IMR-90 (cell line): ENCODE measurements at regions not wholly inside any gene's neighbourhood (a gene's known extent, or its start where the extent isn't known, plus 50 kb on each side); places are given as distances from the start of the nearest gene placed in this dataset.
A peak's percentile ranks its signal among the peaks of the same experiment; 100 is the strongest.

Experiments used
- ATAC-seq: fragments of 200-7000 bp; cut with Tn5 transposase; 2 replicates; pipeline ENCODE4 v1.9.1; 2020; ENCODE audit warnings: low read depth, mild to moderate bottlenecking, moderate library complexity
- BruUV-seq: library from RNA; stranded (reverse); fragments of 400-500 nt; replicated peaks from 2 replicates; lab custom pipeline; 2021; lab: Mats Ljungman, UMichigan
- CTCF ChIA-PET: fragments of 300-600 bp; formaldehyde crosslinking; extraction: SDS; loops from one replicate; lab custom pipeline; 2021; ENCODE audit warnings: antibody characterized with exemption; lab: Yijun Ruan, JAX
- POLR2A ChIA-PET: fragments of 300-600 bp; sonication (Branson Sonifier 250); formaldehyde crosslinking; loops from one replicate; lab custom pipeline; 2022; ENCODE audit warnings: antibody characterized with exemption; ENCODE audit not compliant: unreplicated experiment; lab: Charles Lee
- DNase-seq: peaks from one replicate; pipeline ENCODE4 v3.0.0; 2013
- H2AFZ ChIP-seq: replicated peaks from 2 replicates; pipeline ENCODE3; 2013; ENCODE audit warnings: low read length, mild to moderate bottlenecking; ENCODE audit not compliant: poor library complexity
- H2AK5ac ChIP-seq: 2 replicates; pipeline ENCODE4 v1.6.1; 2013; ENCODE audit warnings: low read depth, low read length, inconsistent platforms
- H2AK9ac ChIP-seq: replicated peaks from 2 replicates; pipeline ENCODE3; 2013; ENCODE audit warnings: mild to moderate bottlenecking, low read depth, low read length, moderate library complexity; ENCODE audit not compliant: poor library complexity
- H2BK120ac ChIP-seq: 2 replicates; pipeline ENCODE4 v1.6.1; 2013; ENCODE audit warnings: low read depth, low read length, inconsistent platforms
- H2BK15ac ChIP-seq: 3 replicates; pipeline ENCODE4 v1.6.1; 2013; ENCODE audit warnings: low read depth, low read length, inconsistent platforms
- H2BK20ac ChIP-seq: 2 replicates; pipeline ENCODE4 v1.6.1; 2013; ENCODE audit warnings: low read depth, mild to moderate bottlenecking, inconsistent platforms, low read length, moderate library complexity
- H2BK5ac ChIP-seq: 2 replicates; pipeline ENCODE4 v1.6.1; 2013; ENCODE audit warnings: mild to moderate bottlenecking, low read depth, low read length, inconsistent platforms; ENCODE audit not compliant: poor library complexity, severe bottlenecking
- H3K14ac ChIP-seq: replicated peaks from 2 replicates; pipeline ENCODE4 v1.6.1; 2013; ENCODE audit warnings: low read depth, low read length, inconsistent platforms
- H3K18ac ChIP-seq: 2 replicates; pipeline ENCODE4 v1.6.1; 2013; ENCODE audit warnings: low read depth, low read length, control low read depth
- H3K23ac ChIP-seq: 2 replicates; pipeline ENCODE4 v1.6.1; 2013; ENCODE audit warnings: low read depth, low read length, inconsistent platforms
- H3K27ac ChIP-seq: 2 replicates; pipeline ENCODE4 v1.5.1; 2013; ENCODE audit warnings: mild to moderate bottlenecking, control low read depth, low read length; ENCODE audit not compliant: insufficient read depth
- H3K27me3 ChIP-seq: 2 replicates; pipeline ENCODE4 v1.6.1; 2013; ENCODE audit warnings: low read length; ENCODE audit not compliant: control insufficient read depth, insufficient read depth
- H3K36me3 ChIP-seq: 2 replicates; pipeline ENCODE4 v1.6.1; 2013; ENCODE audit warnings: low read length, mixed read lengths; ENCODE audit not compliant: control insufficient read depth, insufficient read depth
- H3K4ac ChIP-seq: 2 replicates; pipeline ENCODE4 v1.6.1; 2013; ENCODE audit warnings: low read depth, low read length, inconsistent platforms
- H3K4me1 ChIP-seq: 2 replicates; pipeline ENCODE4 v1.6.1; 2013; ENCODE audit warnings: low read length, mixed read lengths; ENCODE audit not compliant: control insufficient read depth, insufficient read depth
- H3K4me2 ChIP-seq: 2 replicates; pipeline ENCODE4 v1.6.1; 2013; ENCODE audit warnings: low read depth, mild to moderate bottlenecking, control low read depth, low read length, moderate library complexity
- H3K4me3 ChIP-seq: 2 replicates; pipeline ENCODE4 v1.5.1; 2013; ENCODE audit warnings: low read depth, mild to moderate bottlenecking, control low read depth, low read length, moderate library complexity; ENCODE audit not compliant: insufficient read depth
- H3K56ac ChIP-seq: 2 replicates; pipeline ENCODE4 v1.6.1; 2013; ENCODE audit warnings: low read length, inconsistent platforms; ENCODE audit not compliant: insufficient read depth; ENCODE audit errors: extremely low read depth
- H3K79me1 ChIP-seq, 2 experiments: 2 replicates each; pipeline ENCODE4 v1.6.1; 2013; ENCODE audit warnings: low read length in 2 of 2, inconsistent platforms in 1 of 2, low read depth in 1 of 2
- H3K9ac ChIP-seq: 2 replicates; pipeline ENCODE4 v1.6.1; 2013; ENCODE audit warnings: low read depth, low read length, control low read depth
- H3K9me1 ChIP-seq: 2 replicates; pipeline ENCODE4 v1.6.1; 2013; ENCODE audit warnings: low read length, inconsistent platforms; ENCODE audit not compliant: insufficient read depth
- H3K9me3 ChIP-seq: 2 replicates; pipeline ENCODE4 v1.6.1; 2013; ENCODE audit warnings: low read length; ENCODE audit not compliant: control insufficient read depth, insufficient read depth
- H4K20me1 ChIP-seq: 2 replicates; pipeline ENCODE4 v1.6.1; 2013; ENCODE audit warnings: low read length, inconsistent platforms; ENCODE audit not compliant: insufficient read depth
- H4K5ac ChIP-seq: 2 replicates; pipeline ENCODE4 v1.6.1; 2013; ENCODE audit warnings: mild to moderate bottlenecking, low read depth, low read length, control low read depth
- H4K8ac ChIP-seq, 2 experiments: 2 replicates each; pipeline ENCODE4 v1.6.1; 2013; ENCODE audit warnings: low read depth in 2 of 2, low read length in 2 of 2, control low read depth in 1 of 2, inconsistent platforms in 1 of 2
- H4K91ac ChIP-seq: 2 replicates; pipeline ENCODE4 v1.6.1; 2013; ENCODE audit warnings: low read depth, low read length, inconsistent platforms; ENCODE audit not compliant: insufficient read depth
- BHLHE40 ChIP-seq: fragments of 150-350 bp; IDR thresholded peaks from 2 replicates; pipeline ENCODE4 v1.6.1; 2016; ENCODE audit warnings: mild to moderate bottlenecking, low read depth, low read length
- CEBPB ChIP-seq: IDR thresholded peaks from 2 replicates; pipeline ENCODE4 v1.6.1; 2012; ENCODE audit warnings: low read depth, low read length, improper control_type of control experiment
- CHD1 ChIP-seq: IDR thresholded peaks from 2 replicates; pipeline ENCODE4 v1.6.1; 2012; ENCODE audit warnings: low read depth, low read length, improper control_type of control experiment
- CTCF ChIP-seq: conservative IDR thresholded peaks from 2 replicates; pipeline ENCODE4 v1.5.1; 2012; ENCODE audit warnings: mild to moderate bottlenecking, low read depth, low read length, improper control_type of control experiment
- ELK1 ChIP-seq: fragments of 150-350 bp; IDR thresholded peaks from 2 replicates; pipeline ENCODE4 v1.6.1; 2016; ENCODE audit warnings: low read depth, mild to moderate bottlenecking, low read length, moderate library complexity, borderline replicate concordance
- FOS ChIP-seq: fragments of 150-350 bp; IDR thresholded peaks from 2 replicates; pipeline ENCODE4 v1.6.1; 2016; ENCODE audit warnings: low read depth, low read length
- MAFK ChIP-seq: IDR thresholded peaks from 2 replicates; pipeline ENCODE4 v1.6.1; 2012; ENCODE audit warnings: low read depth, low read length, improper control_type of control experiment
- MAZ ChIP-seq: IDR thresholded peaks from 2 replicates; pipeline ENCODE4 v1.6.1; 2012; ENCODE audit warnings: low read depth, mild to moderate bottlenecking, low read length, improper control_type of control experiment, moderate library complexity, borderline replicate concordance
- MXI1 ChIP-seq: IDR thresholded peaks from 2 replicates; pipeline ENCODE4 v1.6.1; 2012; ENCODE audit warnings: low read depth, mild to moderate bottlenecking, low read length, moderate library complexity, borderline replicate concordance
- NFE2L2 ChIP-seq: fragments of 150-350 bp; IDR thresholded peaks from 2 replicates; pipeline ENCODE4 v1.6.1; 2016; ENCODE audit warnings: low read depth, mild to moderate bottlenecking, low read length
- POLR2A ChIP-seq: IDR thresholded peaks from 2 replicates; pipeline ENCODE4 v1.6.1; 2012; ENCODE audit warnings: mild to moderate bottlenecking, low read depth, low read length
- RAD21 ChIP-seq: IDR thresholded peaks from 2 replicates; pipeline ENCODE4 v1.6.1; 2012; ENCODE audit warnings: low read length, improper control_type of control experiment
- RCOR1 ChIP-seq: IDR thresholded peaks from 2 replicates; pipeline ENCODE4 v1.6.1; 2012; ENCODE audit warnings: mild to moderate bottlenecking, low read length, improper control_type of control experiment; ENCODE audit not compliant: insufficient replicate concordance
- RFX5 ChIP-seq: IDR thresholded peaks from 2 replicates; pipeline ENCODE4 v1.8.0; 2012; ENCODE audit warnings: low read depth, mild to moderate bottlenecking, low read length, moderate library complexity
- SMC3 ChIP-seq: fragments of 150-350 bp; IDR thresholded peaks from 2 replicates; pipeline ENCODE4 v1.6.1; 2016; ENCODE audit warnings: low read depth, mild to moderate bottlenecking, antibody characterized with exemption, low read length, moderate library complexity
- USF2 ChIP-seq: fragments of 150-350 bp; IDR thresholded peaks from 2 replicates; pipeline ENCODE4 v1.6.1; 2017; ENCODE audit warnings: mild to moderate bottlenecking, antibody characterized with exemption, low read length, low read depth
- WGBS, 2 experiments: methylation state at CpG; one replicate each; pipeline versions ENCODE4 v1.1.5 to v1.1.7; 2013; ENCODE audit warnings: missing lambda C conversion rate in 2 of 2; ENCODE audit not compliant: insufficient read length in 1 of 2; ENCODE audit errors: extremely low coverage in 2 of 2; 5-methylcytosine and 5-hydroxymethylcytosine counted together
- dilution Hi-C: fragments of 300-500 bp; cut with HindIII; formaldehyde crosslinking; loops from one replicate; pipeline ENCODE4 v1.14.3; 2018; ENCODE audit warnings: low sequenced_read_pairs; ENCODE audit not compliant: unreplicated experiment
- in situ Hi-C: fragments of 300-500 bp; cut with MboI; formaldehyde crosslinking; loops from 3 replicates; pipeline ENCODE4 v1.14.3; 2019; ENCODE audit warnings: low sequenced_read_pairs, inconsistent platforms, mixed read lengths
- intact Hi-C: fragments of 100-400 bp; cut with micrococcal nuclease; formaldehyde crosslinking; loops from 2 replicates; pipeline ENCODE4 v1.10.0; 2022

GRCh38 chr20:12072221-12072953 lies 154.7 kb downstream of the BTBD3 start:
- Histone ChIP-seq H3K9ac (no peak overlapping the region), H2AFZ (peak overlapping the region; percentile 44), H2AK5ac (no peak overlapping the region), H2BK5ac (no peak overlapping the region), H3K14ac (no peak overlapping the region), H3K4me3 (no peak overlapping the region), H2AK9ac (peak overlapping the region; percentile 8), H3K4ac (no peak overlapping the region), H3K4me2 (no peak overlapping the region), H4K20me1 (no peaks in the 10 kb centered on the region), H3K4me1 (0 out of 2 replicates have a peak, but pooled peaks cover 2% of the 10 kb centered on the region), H3K56ac (no peak overlapping the region), H4K5ac (no peak overlapping the region), H3K9me3 (no peaks in the 10 kb centered on the region), H2BK15ac (no peak overlapping the region), H4K8ac (no peak overlapping the region), H3K18ac (no peak overlapping the region), H3K79me1 (no peaks in the 10 kb centered on the region), H2BK120ac (no peak overlapping the region), H3K27ac (no peak overlapping the region), H3K27me3 (peaks cover 4% of the 10 kb centered on the region; the same call in 1 of the 2 replicates), H3K23ac (no peak overlapping the region), H4K91ac (no peak overlapping the region), H2BK20ac (no peak overlapping the region), H3K36me3 (no peaks in the 10 kb centered on the region), H3K9me1 (no peaks in the 10 kb centered on the region)
- ChIA-PET CTCF (no interaction called here), POLR2A (no interaction called here)
- in situ Hi-C loops (no loop called here), dilution Hi-C loops (no loop called here), intact Hi-C loops (no loop called here)
- TF ChIP-seq ELK1 (no peak), BHLHE40 (no peak), CTCF (no peak), CHD1 (no peak), RAD21 (no peak), MXI1 (no peak), FOS (no peak), MAZ (no peak), SMC3 (no peak), RCOR1 (no peak), POLR2A (no peak), CEBPB (no peak), NFE2L2 (no peak), USF2 (no peak), MAFK (no peak), RFX5 (no peak)
- WGBS, 2 experiments, result 50% methylated on average over 1 of the region's 8 CpGs; no CpG with 5 or more reads in 1 of the 2 experiments
- no peak for ATAC-seq
- no TSS peak for BruUV-seq
- no peak for DNase-seq
